ENCODE measurements at regions not wholly inside any gene's neighbourhood (a gene's known extent, or its start where the extent isn't known, plus 50 kb on each side); places are given as distances from the start of the nearest gene placed in this dataset.

DNA sequence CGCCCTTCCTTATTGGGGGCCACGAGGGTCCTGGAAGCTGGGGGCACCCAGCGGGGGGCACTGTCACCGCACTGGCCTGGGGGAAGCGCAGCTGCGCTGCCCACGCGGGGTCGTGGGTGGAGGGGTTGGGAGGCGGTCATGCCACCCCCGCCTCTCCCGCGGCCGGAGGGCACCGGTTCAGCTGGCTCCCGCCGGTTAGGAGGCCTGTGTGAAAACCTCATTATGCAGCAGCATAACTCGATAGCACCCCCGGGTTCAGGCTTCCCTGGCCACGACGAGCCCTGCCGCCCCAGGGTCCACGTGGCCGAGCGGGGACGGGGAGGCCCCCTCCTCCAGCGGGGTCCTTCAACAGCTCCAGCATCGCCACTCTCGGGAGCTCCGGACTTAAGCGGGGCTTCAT lies 91.2 kb upstream of the ERCC6L2 start:
- in situ Hi-C loops (cut with MboI) = no loop called here
- FAIRE-seq = no peak
- 3% methylated on average over 19 of the region's 31 CpGs for WGBS (ENCODE audit: insufficient coverage, low coverage, missing lambda C conversion rate)
- H3K27me3 ChIP-seq (ENCODE audit: control insufficient read depth in 2 of 2, insufficient read depth in 2 of 2, low read length in 2 of 2) = peaks cover 36 to 68% of the 10 kb centered on the region in 2 experiments
- no peak for ATAC-seq
- no peak overlapping the region for H3K9ac ChIP-seq (ENCODE audit: insufficient read depth in 1 of 2, low read depth in 2 of 2, low read length in 2 of 2)
- no peaks in the 10 kb centered on the region for H3K79me2 ChIP-seq (ENCODE audit: control insufficient read depth, insufficient read depth, low read length)
- H3K4me1 ChIP-seq (replicated peaks in 1 of 2; ENCODE audit: control insufficient read depth in 2 of 2, insufficient read depth in 2 of 2, low read length in 2 of 2) = peaks cover 0 to 10% of the 10 kb centered on the region in 2 experiments; a peak in 3 of 5 replicates
- no peak for DNase-seq (ENCODE audit: extremely low read depth in 1 of 4, low spot score in 3 of 4)
- H3K4me2 ChIP-seq (ENCODE audit: insufficient read depth, low read length) = no peak overlapping the region
- H3K36me3 ChIP-seq (ENCODE audit: control insufficient read depth, insufficient read depth, low read length) = no peaks in the 10 kb centered on the region
- TF ChIP-seq ZFX (CRISPR knock-in tag; IDR thresholded peaks at IDR 0.05) (no peak), JUND (IDR thresholded peaks at IDR 0.05; ENCODE audit: borderline replicate concordance, low read depth, low read length) (no peak), JUND (tag; IDR thresholded peaks at IDR 0.05; ENCODE audit: borderline replicate concordance, low read depth, low read length) (no peak), NBN (IDR thresholded peaks at IDR 0.05; ENCODE audit: low read depth) (no peak), FOSL1 (tag; conservative IDR thresholded peaks at IDR 0.05) (no peak), KDM5B (IDR thresholded peaks at IDR 0.05; ENCODE audit: insufficient replicate concordance, low read depth, low read length) (no peak), ZNF717 (CRISPR knock-in tag; IDR thresholded peaks at IDR 0.05) (no peak), FOS (IDR thresholded peaks at IDR 0.05; ENCODE audit: extremely low read depth, insufficient read length) (no peak)
- TF ChIP-seq, protein P1, sequence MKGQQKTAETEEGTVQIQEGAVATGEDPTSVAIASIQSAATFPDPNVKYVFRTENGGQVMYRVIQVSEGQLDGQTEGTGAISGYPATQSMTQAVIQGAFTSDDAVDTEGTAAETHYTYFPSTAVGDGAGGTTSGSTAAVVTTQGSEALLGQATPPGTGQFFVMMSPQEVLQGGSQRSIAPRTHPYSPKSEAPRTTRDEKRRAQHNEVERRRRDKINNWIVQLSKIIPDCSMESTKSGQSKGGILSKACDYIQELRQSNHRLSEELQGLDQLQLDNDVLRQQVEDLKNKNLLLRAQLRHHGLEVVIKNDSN (CRISPR knock-in tag; IDR thresholded peaks at IDR 0.05) = no peak
- TF ChIP-seq, protein P2, sequence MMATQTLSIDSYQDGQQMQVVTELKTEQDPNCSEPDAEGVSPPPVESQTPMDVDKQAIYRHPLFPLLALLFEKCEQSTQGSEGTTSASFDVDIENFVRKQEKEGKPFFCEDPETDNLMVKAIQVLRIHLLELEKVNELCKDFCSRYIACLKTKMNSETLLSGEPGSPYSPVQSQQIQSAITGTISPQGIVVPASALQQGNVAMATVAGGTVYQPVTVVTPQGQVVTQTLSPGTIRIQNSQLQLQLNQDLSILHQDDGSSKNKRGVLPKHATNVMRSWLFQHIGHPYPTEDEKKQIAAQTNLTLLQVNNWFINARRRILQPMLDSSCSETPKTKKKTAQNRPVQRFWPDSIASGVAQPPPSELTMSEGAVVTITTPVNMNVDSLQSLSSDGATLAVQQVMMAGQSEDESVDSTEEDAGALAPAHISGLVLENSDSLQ (IDR thresholded peaks at IDR 0.05) = no peak
- no TSS peak for BruUV-seq (replicated peaks)
- no peak overlapping the region for H3K4me3 ChIP-seq
- ChIA-PET POLR2A (interaction anchor here (1.1 kb wide), 1 partner anchor 17 kb away, joined by 3 read pairs; no protein-coding TSS in a partner anchor), CTCF (ENCODE audit: low intra/inter-chr PET ratio) (no interaction called here)
- H3K9me3 ChIP-seq (replicated peaks; ENCODE audit: control insufficient read depth, insufficient read depth, low read depth, low read length) = no peaks in the 10 kb centered on the region
- intact Hi-C loops (cut with micrococcal nuclease) = no loop called here
- H3K27ac ChIP-seq (ENCODE audit: extremely low read depth, low read depth, low read length) = no peak overlapping the region
- H3K9me1 ChIP-seq (ENCODE audit: control insufficient read depth, insufficient read depth, low read length) = no peaks in the 10 kb centered on the region
- H4K20me1 ChIP-seq (replicated peaks; ENCODE audit: control insufficient read depth, insufficient read depth, low read length) = no peaks in the 10 kb centered on the region
- H2AFZ ChIP-seq (ENCODE audit: low read depth, low read length) = no peak overlapping the region

Measured in K562 (cell line).